ENCODE measurements at regions not wholly inside any gene's neighbourhood (a gene's known extent, or its start where the extent isn't known, plus 50 kb on each side); places are given as distances from the start of the nearest gene placed in this dataset.

- H3K9me2 ChIP-seq (replicated peaks; ENCODE audit: control insufficient read depth, low read length) = no peaks in the 10 kb centered on the region
- H3K27ac ChIP-seq (ENCODE audit: low read depth, low read length) = no peak overlapping the region
- no peaks in the 10 kb centered on the region for H3K79me2 ChIP-seq (ENCODE audit: control insufficient read depth, low read length)
- H3K4me2 ChIP-seq (ENCODE audit: low read length) = no peak overlapping the region
- H3K4me3 ChIP-seq (ENCODE audit: low read length) = no peak overlapping the region
- no peaks in the 10 kb centered on the region for H3K9me3 ChIP-seq (ENCODE audit: control insufficient read depth, insufficient read depth, low read length)
- no peaks in the 10 kb centered on the region for H4K20me1 ChIP-seq (ENCODE audit: control insufficient read depth, insufficient read depth, low read depth, low read length)
- TF ChIP-seq, protein P1, sequence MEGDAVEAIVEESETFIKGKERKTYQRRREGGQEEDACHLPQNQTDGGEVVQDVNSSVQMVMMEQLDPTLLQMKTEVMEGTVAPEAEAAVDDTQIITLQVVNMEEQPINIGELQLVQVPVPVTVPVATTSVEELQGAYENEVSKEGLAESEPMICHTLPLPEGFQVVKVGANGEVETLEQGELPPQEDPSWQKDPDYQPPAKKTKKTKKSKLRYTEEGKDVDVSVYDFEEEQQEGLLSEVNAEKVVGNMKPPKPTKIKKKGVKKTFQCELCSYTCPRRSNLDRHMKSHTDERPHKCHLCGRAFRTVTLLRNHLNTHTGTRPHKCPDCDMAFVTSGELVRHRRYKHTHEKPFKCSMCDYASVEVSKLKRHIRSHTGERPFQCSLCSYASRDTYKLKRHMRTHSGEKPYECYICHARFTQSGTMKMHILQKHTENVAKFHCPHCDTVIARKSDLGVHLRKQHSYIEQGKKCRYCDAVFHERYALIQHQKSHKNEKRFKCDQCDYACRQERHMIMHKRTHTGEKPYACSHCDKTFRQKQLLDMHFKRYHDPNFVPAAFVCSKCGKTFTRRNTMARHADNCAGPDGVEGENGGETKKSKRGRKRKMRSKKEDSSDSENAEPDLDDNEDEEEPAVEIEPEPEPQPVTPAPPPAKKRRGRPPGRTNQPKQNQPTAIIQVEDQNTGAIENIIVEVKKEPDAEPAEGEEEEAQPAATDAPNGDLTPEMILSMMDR (IDR thresholded peaks at IDR 0.05; ENCODE audit: low read depth, low read length, poor library complexity, severe bottlenecking) = no peak
- TF ChIP-seq EZH2phosphoT487 (IDR thresholded peaks at IDR 0.05; ENCODE audit: borderline replicate concordance, low read length) = no peak
- no peaks in the 10 kb centered on the region for H3K4me1 ChIP-seq (ENCODE audit: control insufficient read depth, low read length)
- H3F3A ChIP-seq (ENCODE audit: control insufficient read depth, insufficient read depth) = no peaks in the 10 kb centered on the region
- no peaks in the 10 kb centered on the region for H3K27me3 ChIP-seq (ENCODE audit: control insufficient read depth, low read length)
- no peaks in the 10 kb centered on the region for H3K36me3 ChIP-seq (ENCODE audit: control insufficient read depth, low read length)
Measured at GRCh38 chr11:87428266-87428665, 390.5 kb downstream of the TMEM135 start.

DNA sequence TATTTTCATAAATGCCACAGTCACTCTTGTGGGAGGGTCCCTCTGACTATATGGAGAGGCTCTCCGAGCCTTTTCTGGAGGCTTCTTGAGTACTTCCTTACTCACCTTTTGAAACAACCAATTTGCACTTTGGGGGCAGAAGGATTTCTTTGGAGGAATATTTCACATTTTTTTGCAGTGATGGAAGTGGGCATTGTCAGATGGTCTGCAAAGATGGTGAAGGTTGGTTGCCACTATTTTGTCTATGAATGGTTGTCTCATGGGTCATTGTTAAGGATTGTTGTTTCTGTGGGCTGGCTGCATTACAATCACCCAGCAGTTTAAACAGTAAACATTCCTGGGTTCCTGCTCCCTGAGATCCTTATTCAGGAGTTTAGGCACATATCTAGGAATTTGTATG lies 388.2 kb downstream of the TMEM135 start:
- no peak overlapping the region for H3K27ac ChIP-seq (ENCODE audit: low read depth, low read length)
- no peaks in the 10 kb centered on the region for H3K9me2 ChIP-seq (replicated peaks; ENCODE audit: control insufficient read depth, low read length)

GRCh38 chr11:87425391-87425790 lies 387.7 kb downstream of the TMEM135 start:
- Histone ChIP-seq H3K79me2 (ENCODE audit: control insufficient read depth, low read length) (no peaks in the 10 kb centered on the region), H3K27me3 (ENCODE audit: control insufficient read depth, low read length) (no peaks in the 10 kb centered on the region), H3F3A (ENCODE audit: control insufficient read depth, insufficient read depth) (no peaks in the 10 kb centered on the region), H3K4me3 (ENCODE audit: low read length) (no peak overlapping the region), H4K20me1 (ENCODE audit: control insufficient read depth, insufficient read depth, low read depth, low read length) (no peaks in the 10 kb centered on the region), H3K27ac (ENCODE audit: low read depth, low read length) (no peak overlapping the region), H3K4me2 (ENCODE audit: low read length) (no peak overlapping the region), H3K36me3 (ENCODE audit: control insufficient read depth, low read length) (no peaks in the 10 kb centered on the region), H3K4me1 (ENCODE audit: control insufficient read depth, low read length) (no peaks in the 10 kb centered on the region), H3K9me3 (ENCODE audit: control insufficient read depth, insufficient read depth, low read length) (no peaks in the 10 kb centered on the region), H3K9me2 (replicated peaks; ENCODE audit: control insufficient read depth, low read length) (no peaks in the 10 kb centered on the region)
- TF ChIP-seq, protein P1 (IDR thresholded peaks at IDR 0.05; ENCODE audit: low read depth, low read length, poor library complexity, severe bottlenecking) = no peak
- no peak for TF ChIP-seq EZH2phosphoT487 (IDR thresholded peaks at IDR 0.05; ENCODE audit: borderline replicate concordance, low read length)

More for the DNA sequence above, 388.2 kb downstream of the TMEM135 start:
- Histone ChIP-seq H3K27me3 (ENCODE audit: control insufficient read depth, low read length) (no peaks in the 10 kb centered on the region), H3K4me3 (ENCODE audit: low read length) (no peak overlapping the region), H3F3A (ENCODE audit: control insufficient read depth, insufficient read depth) (no peaks in the 10 kb centered on the region), H3K4me2 (ENCODE audit: low read length) (no peak overlapping the region), H3K4me1 (ENCODE audit: control insufficient read depth, low read length) (no peaks in the 10 kb centered on the region), H3K79me2 (ENCODE audit: control insufficient read depth, low read length) (no peaks in the 10 kb centered on the region), H3K9me3 (ENCODE audit: control insufficient read depth, insufficient read depth, low read length) (no peaks in the 10 kb centered on the region), H4K20me1 (ENCODE audit: control insufficient read depth, insufficient read depth, low read depth, low read length) (no peaks in the 10 kb centered on the region), H3K36me3 (ENCODE audit: control insufficient read depth, low read length) (no peaks in the 10 kb centered on the region)
- TF ChIP-seq EZH2phosphoT487 (IDR thresholded peaks at IDR 0.05; ENCODE audit: borderline replicate concordance, low read length) = no peak
- TF ChIP-seq, protein P1 (IDR thresholded peaks at IDR 0.05; ENCODE audit: low read depth, low read length, poor library complexity, severe bottlenecking) = no peak

- no peaks in the 10 kb centered on the region for H3K4me1 ChIP-seq (ENCODE audit: control insufficient read depth, low read length)
- H3K4me3 ChIP-seq (ENCODE audit: low read length) = no peak overlapping the region
- no peaks in the 10 kb centered on the region for H3F3A ChIP-seq (ENCODE audit: control insufficient read depth, insufficient read depth)
- no peaks in the 10 kb centered on the region for H3K27me3 ChIP-seq (ENCODE audit: control insufficient read depth, low read length)
- TF ChIP-seq EZH2phosphoT487 (IDR thresholded peaks at IDR 0.05; ENCODE audit: borderline replicate concordance, low read length) = no peak
- TF ChIP-seq, protein P1 (IDR thresholded peaks at IDR 0.05; ENCODE audit: low read depth, low read length, poor library complexity, severe bottlenecking) = no peak
- no peak overlapping the region for H3K4me2 ChIP-seq (ENCODE audit: low read length)
- H4K20me1 ChIP-seq (ENCODE audit: control insufficient read depth, insufficient read depth, low read depth, low read length) = no peaks in the 10 kb centered on the region
- H3K9me3 ChIP-seq (ENCODE audit: control insufficient read depth, insufficient read depth, low read length) = no peaks in the 10 kb centered on the region
- no peaks in the 10 kb centered on the region for H3K36me3 ChIP-seq (ENCODE audit: control insufficient read depth, low read length)
- no peaks in the 10 kb centered on the region for H3K9me2 ChIP-seq (replicated peaks; ENCODE audit: control insufficient read depth, low read length)
- no peak overlapping the region for H3K27ac ChIP-seq (ENCODE audit: low read depth, low read length)
- no peaks in the 10 kb centered on the region for H3K79me2 ChIP-seq (ENCODE audit: control insufficient read depth, low read length)
Measured at GRCh38 chr11:87423161-87423560, 385.4 kb downstream of the TMEM135 start.
